Ishikawa (cell line): ENCODE measurements at regions not wholly inside any gene's neighbourhood (a gene's known extent, or its start where the extent isn't known, plus 50 kb on each side); places are given as distances from the start of the nearest gene placed in this dataset.

Experiments used
- CEBPB ChIP-seq: IDR thresholded peaks from 2 replicates; pipeline ENCODE4 v1.6.1; 2012
- CREB1 ChIP-seq: IDR thresholded peaks from 2 replicates; pipeline ENCODE4 v1.6.1; 2012; ENCODE audit warnings: low read depth
- EGR1 ChIP-seq: IDR thresholded peaks from 2 replicates; pipeline ENCODE4 v1.6.1; 2012
- EP300 ChIP-seq: IDR thresholded peaks from 2 replicates; pipeline ENCODE4 v1.6.1; 2012; ENCODE audit warnings: borderline replicate concordance
- NFIC ChIP-seq: IDR thresholded peaks from 2 replicates; pipeline ENCODE4 v1.6.1; 2012
- RAD21 ChIP-seq: IDR thresholded peaks from 2 replicates; pipeline ENCODE4 v1.6.1; 2012; ENCODE audit warnings: low read depth
- TAF1 ChIP-seq: IDR thresholded peaks from 2 replicates; pipeline ENCODE4 v1.6.1; 2012; ENCODE audit warnings: low read depth, mild to moderate bottlenecking
- YY1 ChIP-seq: IDR thresholded peaks from 2 replicates; pipeline ENCODE4 v1.6.1; 2012; ENCODE audit warnings: low read depth
- TF ChIP-seq, protein P1 (sequence below): IDR thresholded peaks from 2 replicates; pipeline ENCODE4 v1.6.1; 2012
- TF ChIP-seq, protein P2 (sequence below): IDR thresholded peaks from 2 replicates; pipeline ENCODE4 v1.6.1; 2012
- TF ChIP-seq, protein P3 (sequence below): IDR thresholded peaks from 2 replicates; pipeline ENCODE4 v1.6.1; 2012; ENCODE audit warnings: low read depth, mild to moderate bottlenecking

DNA sequence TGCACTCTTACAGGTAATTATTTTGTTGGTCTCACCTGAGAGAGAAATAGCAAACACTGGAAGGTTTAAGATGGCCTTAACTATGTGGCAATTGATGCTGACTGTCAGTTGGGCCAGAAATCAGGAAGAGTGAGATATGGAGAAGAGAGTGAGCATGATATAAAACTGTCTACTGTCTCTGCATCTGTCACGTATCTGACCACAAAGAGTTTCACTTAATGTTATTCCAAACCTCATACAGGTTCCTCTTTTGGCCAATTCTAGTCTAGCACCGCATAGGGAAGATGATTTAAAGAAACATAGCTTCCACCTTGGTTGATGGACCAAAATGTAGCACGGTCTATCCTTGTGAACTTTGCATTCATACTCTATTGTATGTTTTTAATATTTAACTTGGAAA lies 381.0 kb upstream of the BOD1L1 start:
- TF ChIP-seq EP300 (no peak), CREB1 (no peak), NFIC (no peak), TAF1 (no peak), YY1 (no peak), CEBPB (no peak), EGR1 (no peak), RAD21 (no peak)
- TF ChIP-seq, protein P1, sequence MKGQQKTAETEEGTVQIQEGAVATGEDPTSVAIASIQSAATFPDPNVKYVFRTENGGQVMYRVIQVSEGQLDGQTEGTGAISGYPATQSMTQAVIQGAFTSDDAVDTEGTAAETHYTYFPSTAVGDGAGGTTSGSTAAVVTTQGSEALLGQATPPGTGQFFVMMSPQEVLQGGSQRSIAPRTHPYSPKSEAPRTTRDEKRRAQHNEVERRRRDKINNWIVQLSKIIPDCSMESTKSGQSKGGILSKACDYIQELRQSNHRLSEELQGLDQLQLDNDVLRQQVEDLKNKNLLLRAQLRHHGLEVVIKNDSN, result no peak
- TF ChIP-seq, protein P2, sequence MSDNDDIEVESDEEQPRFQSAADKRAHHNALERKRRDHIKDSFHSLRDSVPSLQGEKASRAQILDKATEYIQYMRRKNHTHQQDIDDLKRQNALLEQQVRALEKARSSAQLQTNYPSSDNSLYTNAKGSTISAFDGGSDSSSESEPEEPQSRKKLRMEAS, result no peak
- TF ChIP-seq, protein P3, sequence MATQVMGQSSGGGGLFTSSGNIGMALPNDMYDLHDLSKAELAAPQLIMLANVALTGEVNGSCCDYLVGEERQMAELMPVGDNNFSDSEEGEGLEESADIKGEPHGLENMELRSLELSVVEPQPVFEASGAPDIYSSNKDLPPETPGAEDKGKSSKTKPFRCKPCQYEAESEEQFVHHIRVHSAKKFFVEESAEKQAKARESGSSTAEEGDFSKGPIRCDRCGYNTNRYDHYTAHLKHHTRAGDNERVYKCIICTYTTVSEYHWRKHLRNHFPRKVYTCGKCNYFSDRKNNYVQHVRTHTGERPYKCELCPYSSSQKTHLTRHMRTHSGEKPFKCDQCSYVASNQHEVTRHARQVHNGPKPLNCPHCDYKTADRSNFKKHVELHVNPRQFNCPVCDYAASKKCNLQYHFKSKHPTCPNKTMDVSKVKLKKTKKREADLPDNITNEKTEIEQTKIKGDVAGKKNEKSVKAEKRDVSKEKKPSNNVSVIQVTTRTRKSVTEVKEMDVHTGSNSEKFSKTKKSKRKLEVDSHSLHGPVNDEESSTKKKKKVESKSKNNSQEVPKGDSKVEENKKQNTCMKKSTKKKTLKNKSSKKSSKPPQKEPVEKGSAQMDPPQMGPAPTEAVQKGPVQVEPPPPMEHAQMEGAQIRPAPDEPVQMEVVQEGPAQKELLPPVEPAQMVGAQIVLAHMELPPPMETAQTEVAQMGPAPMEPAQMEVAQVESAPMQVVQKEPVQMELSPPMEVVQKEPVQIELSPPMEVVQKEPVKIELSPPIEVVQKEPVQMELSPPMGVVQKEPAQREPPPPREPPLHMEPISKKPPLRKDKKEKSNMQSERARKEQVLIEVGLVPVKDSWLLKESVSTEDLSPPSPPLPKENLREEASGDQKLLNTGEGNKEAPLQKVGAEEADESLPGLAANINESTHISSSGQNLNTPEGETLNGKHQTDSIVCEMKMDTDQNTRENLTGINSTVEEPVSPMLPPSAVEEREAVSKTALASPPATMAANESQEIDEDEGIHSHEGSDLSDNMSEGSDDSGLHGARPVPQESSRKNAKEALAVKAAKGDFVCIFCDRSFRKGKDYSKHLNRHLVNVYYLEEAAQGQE, result no peak
